ENCODE measurements at regions not wholly inside any gene's neighbourhood (a gene's known extent, or its start where the extent isn't known, plus 50 kb on each side); places are given as distances from the start of the nearest gene placed in this dataset.

GRCh38 chr6:156189195-156189594 is 588.0 kb upstream of the ARID1B start:
- H3K36me3 ChIP-seq (ENCODE audit: control insufficient read depth, insufficient read depth, low read length) = no peaks in the 10 kb centered on the region
- no peaks in the 10 kb centered on the region for H3K27me3 ChIP-seq (ENCODE audit: control insufficient read depth, insufficient read depth, low read length)
- DNase-seq (ENCODE audit: low read depth) = no peak
- no peak overlapping the region for H3K4me3 ChIP-seq (ENCODE audit: low read depth, low read length)
- no peak for TF ChIP-seq CTCF (IDR thresholded peaks at IDR 0.05; ENCODE audit: insufficient read depth, low read length, poor library complexity, severe bottlenecking)

- Histone ChIP-seq H3K36me3 (ENCODE audit: control insufficient read depth, insufficient read depth, low read length) (no peaks in the 10 kb centered on the region), H3K4me3 (ENCODE audit: low read depth, low read length) (no peak overlapping the region), H3K27me3 (ENCODE audit: control insufficient read depth, insufficient read depth, low read length) (no peaks in the 10 kb centered on the region)
- no peak for DNase-seq (ENCODE audit: low read depth)
- no peak for TF ChIP-seq CTCF (IDR thresholded peaks at IDR 0.05; ENCODE audit: insufficient read depth, low read length, poor library complexity, severe bottlenecking)
Measured at GRCh38 chr6:156185113-156185512, 592.1 kb upstream of the ARID1B start.

GRCh38 chr6:156183678-156184077 is 593.5 kb upstream of the ARID1B start:
- H3K27me3 ChIP-seq (ENCODE audit: control insufficient read depth, insufficient read depth, low read length) = no peaks in the 10 kb centered on the region
- no peak for DNase-seq (ENCODE audit: low read depth)
- no peaks in the 10 kb centered on the region for H3K36me3 ChIP-seq (ENCODE audit: control insufficient read depth, insufficient read depth, low read length)
- no peak for TF ChIP-seq CTCF (IDR thresholded peaks at IDR 0.05; ENCODE audit: insufficient read depth, low read length, poor library complexity, severe bottlenecking)
- H3K4me3 ChIP-seq (ENCODE audit: low read depth, low read length) = no peak overlapping the region

- no peaks in the 10 kb centered on the region for H3K36me3 ChIP-seq (ENCODE audit: control insufficient read depth, insufficient read depth, low read length)
- TF ChIP-seq CTCF (IDR thresholded peaks at IDR 0.05; ENCODE audit: insufficient read depth, low read length, poor library complexity, severe bottlenecking) = no peak
- no peak for DNase-seq (ENCODE audit: low read depth)
- H3K27me3 ChIP-seq (ENCODE audit: control insufficient read depth, insufficient read depth, low read length) = no peaks in the 10 kb centered on the region
- no peak overlapping the region for H3K4me3 ChIP-seq (ENCODE audit: low read depth, low read length)
Measured at GRCh38 chr6:156182356-156182755, 594.8 kb upstream of the ARID1B start.

- Histone ChIP-seq H3K27me3 (ENCODE audit: control insufficient read depth, insufficient read depth, low read length) (no peaks in the 10 kb centered on the region), H3K36me3 (ENCODE audit: control insufficient read depth, insufficient read depth, low read length) (no peaks in the 10 kb centered on the region), H3K4me3 (ENCODE audit: low read depth, low read length) (no peak overlapping the region)
- DNase-seq (ENCODE audit: low read depth) = no peak
- no peak for TF ChIP-seq CTCF (IDR thresholded peaks at IDR 0.05; ENCODE audit: insufficient read depth, low read length, poor library complexity, severe bottlenecking)
Measured at GRCh38 chr6:156181506-156181905, 595.7 kb upstream of the ARID1B start.

- DNase-seq (ENCODE audit: low read depth) = no peak
- TF ChIP-seq CTCF (IDR thresholded peaks at IDR 0.05; ENCODE audit: insufficient read depth, low read length, poor library complexity, severe bottlenecking) = peak; percentile 45
Measured at GRCh38 chr6:156175971-156176421, 601.2 kb upstream of the ARID1B start.

More at GRCh38 chr6:156175971-156176421, 601.2 kb upstream of the ARID1B start:
- Histone ChIP-seq H3K27me3 (ENCODE audit: control insufficient read depth, insufficient read depth, low read length) (no peaks in the 10 kb centered on the region), H3K4me3 (ENCODE audit: low read depth, low read length) (no peak overlapping the region), H3K36me3 (ENCODE audit: control insufficient read depth, insufficient read depth, low read length) (no peaks in the 10 kb centered on the region)
